ENCODE measurements at regions not wholly inside any gene's neighbourhood (a gene's known extent, or its start where the extent isn't known, plus 50 kb on each side); places are given as distances from the start of the nearest gene placed in this dataset.
A peak's percentile ranks its signal among the peaks of the same experiment; 100 is the strongest.

DNA sequence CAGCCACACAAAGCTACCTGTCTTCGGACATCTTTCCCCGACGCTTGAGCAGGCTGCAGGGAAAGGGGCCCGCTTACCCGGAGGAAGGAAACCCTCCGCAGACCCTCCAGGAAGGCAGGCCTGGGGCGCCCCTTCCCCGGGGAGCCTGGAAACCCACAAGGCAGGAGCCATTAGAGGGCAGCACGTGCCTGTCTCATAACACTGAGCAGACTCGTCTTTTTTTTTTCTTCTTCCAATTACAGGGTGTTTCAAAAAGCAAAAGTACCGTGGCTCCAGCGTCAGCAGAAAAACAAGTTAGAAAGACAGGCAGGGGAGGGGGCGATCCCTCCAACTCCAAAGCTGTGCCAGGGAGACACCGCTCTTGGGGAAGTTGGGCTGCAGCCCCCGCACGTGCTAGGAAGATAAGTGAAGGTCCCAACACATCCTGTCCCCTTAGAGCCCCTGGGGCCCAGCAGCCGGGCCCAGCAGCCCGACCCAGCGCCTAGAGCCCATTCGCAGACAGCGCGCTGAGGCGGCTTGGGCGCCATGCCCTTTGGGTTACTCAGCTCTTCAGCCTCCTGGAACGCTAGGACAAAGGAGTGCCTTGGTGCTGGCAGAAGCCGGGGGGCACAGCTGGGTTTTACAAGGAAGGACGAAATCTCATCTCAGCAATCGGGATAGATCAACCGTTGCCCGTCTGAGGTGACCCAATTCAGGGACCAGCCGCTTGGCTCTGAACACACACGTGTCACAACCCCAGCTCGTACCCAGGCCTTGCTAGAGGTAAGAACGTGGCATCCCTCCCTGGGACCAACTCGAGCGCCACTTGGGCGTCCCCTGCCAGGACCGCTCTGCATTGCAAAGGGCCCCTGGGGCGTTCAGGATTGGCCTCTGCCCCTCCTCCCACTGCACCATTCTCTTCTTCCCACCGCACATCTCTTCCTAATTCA, 136.3 kb downstream of the LY86 start:
- TF ChIP-seq, protein P1, sequence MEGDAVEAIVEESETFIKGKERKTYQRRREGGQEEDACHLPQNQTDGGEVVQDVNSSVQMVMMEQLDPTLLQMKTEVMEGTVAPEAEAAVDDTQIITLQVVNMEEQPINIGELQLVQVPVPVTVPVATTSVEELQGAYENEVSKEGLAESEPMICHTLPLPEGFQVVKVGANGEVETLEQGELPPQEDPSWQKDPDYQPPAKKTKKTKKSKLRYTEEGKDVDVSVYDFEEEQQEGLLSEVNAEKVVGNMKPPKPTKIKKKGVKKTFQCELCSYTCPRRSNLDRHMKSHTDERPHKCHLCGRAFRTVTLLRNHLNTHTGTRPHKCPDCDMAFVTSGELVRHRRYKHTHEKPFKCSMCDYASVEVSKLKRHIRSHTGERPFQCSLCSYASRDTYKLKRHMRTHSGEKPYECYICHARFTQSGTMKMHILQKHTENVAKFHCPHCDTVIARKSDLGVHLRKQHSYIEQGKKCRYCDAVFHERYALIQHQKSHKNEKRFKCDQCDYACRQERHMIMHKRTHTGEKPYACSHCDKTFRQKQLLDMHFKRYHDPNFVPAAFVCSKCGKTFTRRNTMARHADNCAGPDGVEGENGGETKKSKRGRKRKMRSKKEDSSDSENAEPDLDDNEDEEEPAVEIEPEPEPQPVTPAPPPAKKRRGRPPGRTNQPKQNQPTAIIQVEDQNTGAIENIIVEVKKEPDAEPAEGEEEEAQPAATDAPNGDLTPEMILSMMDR (IDR thresholded peaks at IDR 0.05; ENCODE audit: insufficient read depth, low read depth, low read length) = peak; percentile 76
- peak overlapping the region; percentile 45 for H3K4me3 ChIP-seq (ENCODE audit: low read depth, low read length)
- peak; percentile 82 for DNase-seq (ENCODE audit: low read depth)

DNA sequence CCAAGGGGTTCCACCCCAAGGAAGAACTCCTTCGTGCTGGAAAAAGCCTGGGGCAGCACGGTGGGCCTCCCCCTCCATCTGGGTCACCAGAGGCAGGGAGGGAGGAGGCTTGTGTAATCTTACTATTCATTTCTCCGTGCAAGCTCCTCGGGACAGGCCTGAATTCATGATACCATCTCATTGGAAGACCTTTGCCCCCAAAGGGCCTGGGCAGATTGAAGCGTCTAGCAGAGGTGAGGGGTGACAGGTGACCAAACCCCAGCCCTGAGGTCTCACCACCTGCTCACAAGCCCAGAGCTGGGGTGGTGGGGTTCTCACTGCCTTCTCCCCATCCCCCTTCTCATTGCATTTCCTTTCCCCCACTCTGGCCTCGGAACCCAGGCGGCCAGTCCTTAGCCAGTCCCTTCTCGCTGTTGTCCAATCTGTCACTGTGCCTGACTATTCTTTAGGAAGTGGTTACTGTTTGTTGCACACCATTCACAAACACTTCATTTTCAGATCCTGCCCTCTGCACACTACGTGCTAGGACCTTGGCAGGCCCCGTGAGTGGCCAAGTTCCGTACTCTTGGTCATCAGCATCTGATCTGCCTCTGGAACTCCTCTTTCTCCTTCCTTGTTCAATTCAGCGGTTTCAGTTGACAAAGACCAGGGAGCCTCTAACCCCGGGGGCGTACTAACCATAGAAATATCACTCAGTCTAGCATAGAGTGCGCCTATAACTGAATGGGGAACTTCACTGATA, 137.1 kb downstream of the LY86 start:
- no peak for DNase-seq (ENCODE audit: low read depth)
- TF ChIP-seq, protein P1 (IDR thresholded peaks at IDR 0.05; ENCODE audit: insufficient read depth, low read depth, low read length) = no peak
- no peak overlapping the region for H3K4me3 ChIP-seq (ENCODE audit: low read depth, low read length)

DNA sequence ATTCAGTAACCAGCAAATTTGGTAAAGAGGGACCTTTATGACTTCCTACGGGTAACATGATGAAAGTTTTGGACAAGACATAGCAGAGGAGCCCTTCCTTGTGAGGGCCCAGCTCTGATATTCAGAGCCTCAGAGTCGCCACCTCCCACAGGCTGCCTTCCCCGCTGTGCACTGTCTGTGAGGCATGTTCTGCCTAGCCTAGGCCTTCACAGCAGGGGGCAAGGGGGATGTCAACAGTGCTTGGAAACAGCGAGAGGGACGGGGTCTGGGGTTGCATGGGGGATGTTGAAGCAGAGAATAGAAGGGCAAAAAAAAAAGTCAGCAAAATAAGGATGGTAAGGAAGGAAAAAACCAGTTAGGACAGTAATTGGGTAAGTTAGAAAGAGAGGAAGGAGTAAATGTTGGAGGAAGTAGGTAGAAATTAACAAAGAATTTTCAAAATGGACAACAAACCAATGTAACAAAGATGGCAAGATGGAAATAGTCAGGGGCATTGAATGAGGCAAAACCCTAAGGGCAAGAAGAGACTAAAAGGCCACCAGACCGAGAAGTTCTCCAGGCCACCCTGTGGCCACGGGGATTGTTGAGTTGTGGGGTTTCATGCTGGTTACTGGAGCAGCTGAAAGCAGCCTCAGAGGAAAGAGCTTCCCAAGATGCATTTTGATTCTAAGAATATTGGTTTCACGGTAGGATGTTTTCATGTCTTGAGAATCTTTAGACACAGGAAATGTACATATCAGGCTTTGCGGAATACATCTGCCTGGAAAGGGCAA, 139.8 kb downstream of the LY86 start:
- no peak for DNase-seq (ENCODE audit: low read depth)
- no peak overlapping the region for H3K4me3 ChIP-seq (ENCODE audit: low read depth, low read length)
- TF ChIP-seq, protein P1 (IDR thresholded peaks at IDR 0.05; ENCODE audit: insufficient read depth, low read depth, low read length) = no peak

DNA sequence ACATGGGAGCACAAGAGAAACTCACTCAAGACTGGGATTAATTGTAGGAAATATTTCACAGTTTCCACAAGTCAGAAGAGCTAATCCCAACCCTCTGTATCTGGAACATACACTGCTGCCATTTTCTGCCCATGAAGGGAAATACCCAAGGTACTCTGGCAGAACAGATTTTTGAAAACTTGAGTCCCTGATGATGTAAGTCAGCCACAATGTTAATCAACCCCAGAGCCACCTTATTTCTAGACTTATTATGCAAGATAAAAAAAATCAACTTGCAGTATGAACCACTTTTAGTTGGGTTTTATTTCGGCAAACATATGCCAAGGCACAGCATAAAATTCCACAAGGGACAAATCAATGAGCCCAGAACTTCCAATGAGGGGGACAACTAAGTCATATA, 141.5 kb downstream of the LY86 start:
- DNase-seq (ENCODE audit: low read depth) = no peak
- H3K4me3 ChIP-seq (ENCODE audit: low read depth, low read length) = no peak overlapping the region
- TF ChIP-seq, protein P1 (IDR thresholded peaks at IDR 0.05; ENCODE audit: insufficient read depth, low read depth, low read length) = no peak

DNA sequence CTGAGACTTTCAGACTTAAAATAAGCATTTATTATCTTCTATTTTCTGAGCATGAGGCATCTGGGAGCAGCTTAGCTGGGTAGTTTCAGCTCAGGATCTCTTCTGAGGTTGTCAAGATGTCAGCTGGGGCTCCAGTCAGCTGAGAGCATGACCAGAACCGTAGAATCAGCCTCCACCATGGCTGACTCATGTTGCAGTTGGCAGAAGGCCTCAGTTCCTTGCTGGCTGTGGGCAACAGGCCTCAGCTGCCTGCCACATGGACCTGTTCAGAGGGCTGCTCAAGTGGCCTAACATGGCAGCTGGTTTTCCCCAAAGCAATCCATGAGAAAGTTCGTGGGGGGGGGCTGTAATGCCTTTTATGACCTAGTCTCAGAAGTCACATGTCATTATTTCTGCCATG, 142.3 kb downstream of the LY86 start:
- peak; percentile 85 for DNase-seq (ENCODE audit: low read depth)
- no peak overlapping the region for H3K4me3 ChIP-seq (ENCODE audit: low read depth, low read length)
- TF ChIP-seq, protein P1 (IDR thresholded peaks at IDR 0.05; ENCODE audit: insufficient read depth, low read depth, low read length) = no peak

Measured in fibroblast of villous mesenchyme (primary cell).